MM.1S (cell line): ENCODE measurements at regions not wholly inside any gene's neighbourhood (a gene's known extent, or its start where the extent isn't known, plus 50 kb on each side); places are given as distances from the start of the nearest gene placed in this dataset.

Experiments used
- DNase-seq: peaks from one replicate; pipeline ENCODE4 v3.0.0-alpha.2; 2015
- H2AFZ ChIP-seq: fragments of 300-600 bp; sonication (generic); 2 replicates; pipeline ENCODE4 v1.6.0; 2016; ENCODE audit warnings: antibody characterized with exemption, low read length
- H3F3A ChIP-seq: fragments of 300-600 bp; sonication (generic); 2 replicates; pipeline ENCODE4 v1.6.1; 2016; ENCODE audit warnings: mild to moderate bottlenecking, antibody characterized with exemption, low read length, moderate library complexity, mixed read lengths; ENCODE audit not compliant: insufficient read depth
- H3K27ac ChIP-seq: fragments of 300-600 bp; sonication (generic); 2 replicates; pipeline ENCODE4 v1.5.1; 2016; ENCODE audit warnings: mild to moderate bottlenecking, low read length
- H3K27me3 ChIP-seq: fragments of 300-600 bp; sonication (generic); replicated peaks from 2 replicates; pipeline ENCODE4 v1.6.0; 2016; ENCODE audit warnings: low read length; ENCODE audit not compliant: insufficient read depth
- H3K36me3 ChIP-seq: fragments of 300-600 bp; sonication (generic); replicated peaks from 2 replicates; pipeline ENCODE4 v1.6.1; 2016; ENCODE audit warnings: mild to moderate bottlenecking, low read length, mixed read lengths; ENCODE audit not compliant: insufficient read depth
- H3K4me1 ChIP-seq: fragments of 300-600 bp; sonication (generic); 2 replicates; pipeline ENCODE4 v1.6.1; 2016; ENCODE audit warnings: low read length, mixed read lengths
- H3K4me2 ChIP-seq: fragments of 300-600 bp; sonication (generic); 2 replicates; pipeline ENCODE4 v1.6.0; 2016; ENCODE audit warnings: low read depth, low read length
- H3K4me3 ChIP-seq: fragments of 300-600 bp; sonication (generic); 2 replicates; pipeline ENCODE4 v1.5.1; 2016; ENCODE audit warnings: low read length, mixed read lengths
- H3K79me2 ChIP-seq: fragments of 300-600 bp; sonication (generic); 2 replicates; pipeline ENCODE4 v1.6.1; 2016; ENCODE audit warnings: mixed run types, low read length, mixed read lengths
- H3K9ac ChIP-seq: fragments of 300-600 bp; sonication (generic); 2 replicates; pipeline ENCODE4 v1.6.1; 2016; ENCODE audit warnings: low read length, mixed read lengths
- H3K9me2 ChIP-seq: fragments of 300-600 bp; sonication (generic); replicated peaks from 2 replicates; pipeline ENCODE4 v1.6.1; 2016; ENCODE audit warnings: mild to moderate bottlenecking, low read length, mixed read lengths; ENCODE audit not compliant: insufficient read depth
- H3K9me3 ChIP-seq: fragments of 300-600 bp; sonication (generic); replicated peaks from 2 replicates; pipeline ENCODE4 v1.6.1; 2016; ENCODE audit warnings: mild to moderate bottlenecking, low read length, mixed read lengths; ENCODE audit not compliant: insufficient read depth
- H4K20me1 ChIP-seq: fragments of 300-600 bp; sonication (generic); 2 replicates; pipeline ENCODE4 v1.6.1; 2016; ENCODE audit warnings: mild to moderate bottlenecking, low read length, moderate library complexity, mixed read lengths; ENCODE audit not compliant: insufficient read depth
- EZH2 ChIP-seq: fragments of 300-600 bp; sonication (generic); optimal IDR thresholded peaks from 2 replicates; pipeline ENCODE3; 2017; ENCODE audit warnings: low read depth, mild to moderate bottlenecking, antibody characterized with exemption, low read length, mixed read lengths
- EZH2phosphoT487 ChIP-seq: fragments of 300-600 bp; sonication (generic); IDR thresholded peaks from 2 replicates; pipeline ENCODE4 v1.6.1; 2018; ENCODE audit warnings: antibody characterized with exemption, low read length
- TF ChIP-seq, protein P1 (sequence below): fragments of 300-600 bp; sonication (generic); IDR thresholded peaks from 2 replicates; pipeline ENCODE4 v1.5.1; 2016; ENCODE audit warnings: antibody characterized with exemption, low read length, mixed read lengths

DNA sequence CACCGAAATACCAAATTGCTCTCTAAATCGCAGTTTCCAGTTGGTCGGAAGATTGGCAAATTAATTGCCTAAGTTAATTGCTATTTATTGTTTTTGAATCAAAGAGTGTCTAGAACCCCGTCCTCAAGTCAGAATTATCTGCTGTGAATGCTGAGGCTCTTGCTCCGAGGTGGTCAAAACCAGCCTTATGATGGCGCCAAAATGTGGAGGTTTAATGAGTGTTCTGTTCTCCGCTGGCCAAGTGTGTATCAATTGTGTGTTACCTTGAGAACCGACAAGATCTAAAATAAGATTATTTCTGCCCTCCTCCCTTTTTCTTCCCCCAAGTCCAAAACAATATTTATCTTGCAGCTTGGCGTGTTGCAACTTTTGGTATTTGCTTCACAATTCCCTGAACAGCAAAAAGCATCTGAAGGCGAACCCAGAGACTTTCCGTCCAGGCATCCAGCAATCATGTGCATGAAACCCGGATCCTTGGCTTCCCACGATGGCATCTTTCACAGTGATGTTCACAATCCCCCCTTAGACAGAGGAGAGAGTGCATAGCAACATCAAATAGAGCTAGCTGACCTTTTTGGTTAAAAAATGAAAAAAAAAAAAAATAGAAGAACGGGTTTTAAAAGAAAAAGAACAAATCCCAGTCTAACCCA is 323.0 kb downstream of the MYCN start:
- TF ChIP-seq, protein P1, sequence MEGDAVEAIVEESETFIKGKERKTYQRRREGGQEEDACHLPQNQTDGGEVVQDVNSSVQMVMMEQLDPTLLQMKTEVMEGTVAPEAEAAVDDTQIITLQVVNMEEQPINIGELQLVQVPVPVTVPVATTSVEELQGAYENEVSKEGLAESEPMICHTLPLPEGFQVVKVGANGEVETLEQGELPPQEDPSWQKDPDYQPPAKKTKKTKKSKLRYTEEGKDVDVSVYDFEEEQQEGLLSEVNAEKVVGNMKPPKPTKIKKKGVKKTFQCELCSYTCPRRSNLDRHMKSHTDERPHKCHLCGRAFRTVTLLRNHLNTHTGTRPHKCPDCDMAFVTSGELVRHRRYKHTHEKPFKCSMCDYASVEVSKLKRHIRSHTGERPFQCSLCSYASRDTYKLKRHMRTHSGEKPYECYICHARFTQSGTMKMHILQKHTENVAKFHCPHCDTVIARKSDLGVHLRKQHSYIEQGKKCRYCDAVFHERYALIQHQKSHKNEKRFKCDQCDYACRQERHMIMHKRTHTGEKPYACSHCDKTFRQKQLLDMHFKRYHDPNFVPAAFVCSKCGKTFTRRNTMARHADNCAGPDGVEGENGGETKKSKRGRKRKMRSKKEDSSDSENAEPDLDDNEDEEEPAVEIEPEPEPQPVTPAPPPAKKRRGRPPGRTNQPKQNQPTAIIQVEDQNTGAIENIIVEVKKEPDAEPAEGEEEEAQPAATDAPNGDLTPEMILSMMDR: no peak
- TF ChIP-seq EZH2 (no peak), EZH2phosphoT487 (no peak)

DNA sequence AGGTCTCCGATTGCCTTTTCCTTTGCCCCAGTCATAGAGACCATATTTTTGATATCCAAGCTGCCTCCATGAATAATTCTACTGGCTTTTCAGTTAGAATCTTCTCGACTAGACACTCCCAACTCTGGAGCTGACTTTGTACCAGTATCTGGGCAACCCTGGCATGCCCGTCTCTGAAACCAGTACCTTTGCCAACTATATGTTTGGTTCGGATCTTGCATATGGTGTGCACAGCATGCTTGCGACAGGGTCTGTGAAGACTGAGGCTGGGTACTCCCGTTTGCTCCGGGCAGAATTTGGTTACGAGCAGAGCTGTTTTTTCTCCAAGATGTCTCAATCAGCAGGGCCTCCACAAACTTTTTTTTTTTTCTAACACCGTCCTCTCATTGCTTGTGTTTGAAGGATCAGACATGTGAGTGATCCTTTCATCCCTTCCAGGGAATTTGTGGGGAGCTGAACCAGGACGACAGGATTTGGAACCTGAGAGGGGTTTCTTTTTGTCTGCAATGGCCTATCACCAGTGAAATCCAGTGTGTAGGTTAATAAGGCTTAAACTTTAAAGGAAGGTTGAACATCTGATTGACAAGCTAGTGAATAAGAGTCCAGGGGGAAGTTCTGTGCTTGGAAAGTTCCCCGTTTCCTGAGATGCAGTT is 322.3 kb downstream of the MYCN start:
- H2AFZ ChIP-seq: no peak overlapping the region
- no peak overlapping the region for H3K4me3 ChIP-seq
- no peak for DNase-seq
- no peaks in the 10 kb centered on the region for H4K20me1 ChIP-seq
- no peak overlapping the region for H3K4me2 ChIP-seq
- no peak overlapping the region for H3K9ac ChIP-seq
- no peaks in the 10 kb centered on the region for H3K9me2 ChIP-seq
- H3K27me3 ChIP-seq: no peaks in the 10 kb centered on the region
- TF ChIP-seq EZH2 (no peak), EZH2phosphoT487 (no peak)
- TF ChIP-seq, protein P1: no peak
- H3K36me3 ChIP-seq: no peaks in the 10 kb centered on the region
- no peaks in the 10 kb centered on the region for H3K79me2 ChIP-seq
- H3K9me3 ChIP-seq: no peaks in the 10 kb centered on the region
- H3F3A ChIP-seq: no peaks in the 10 kb centered on the region
- no peak overlapping the region for H3K27ac ChIP-seq
- no peaks in the 10 kb centered on the region for H3K4me1 ChIP-seq

More for the DNA sequence above, 323.0 kb downstream of the MYCN start:
- H3K4me2 ChIP-seq: no peak overlapping the region
- H2AFZ ChIP-seq: no peak overlapping the region
- H4K20me1 ChIP-seq: no peaks in the 10 kb centered on the region
- H3K27ac ChIP-seq: no peak overlapping the region
- H3K4me1 ChIP-seq: no peaks in the 10 kb centered on the region
- H3K79me2 ChIP-seq: no peaks in the 10 kb centered on the region
- no peaks in the 10 kb centered on the region for H3F3A ChIP-seq
- H3K9me2 ChIP-seq: no peaks in the 10 kb centered on the region
- no peak overlapping the region for H3K4me3 ChIP-seq
- no peaks in the 10 kb centered on the region for H3K9me3 ChIP-seq
- no peaks in the 10 kb centered on the region for H3K27me3 ChIP-seq
- no peak for DNase-seq
- H3K36me3 ChIP-seq: no peaks in the 10 kb centered on the region
- H3K9ac ChIP-seq: no peak overlapping the region

DNA sequence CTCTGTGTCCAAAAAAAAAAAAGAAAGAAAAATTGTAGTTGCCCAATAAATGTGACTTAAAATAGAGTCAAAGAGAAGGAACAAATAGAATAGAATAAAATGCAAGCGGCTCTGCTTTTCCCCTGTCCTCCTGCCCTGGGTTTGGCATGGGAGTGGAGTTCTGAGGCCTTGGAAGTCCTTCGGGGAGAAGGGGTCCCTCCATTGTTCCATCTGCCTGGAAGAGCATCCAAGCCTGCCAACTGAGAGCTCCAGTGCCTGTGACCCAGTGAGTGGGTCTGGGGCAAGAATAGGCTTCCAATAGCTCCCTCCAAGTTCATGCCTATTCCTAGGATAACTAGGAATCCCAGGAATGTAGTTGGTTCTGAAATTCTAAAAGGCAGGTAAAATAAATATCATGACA is 321.4 kb downstream of the MYCN start:
- Histone ChIP-seq H3K27me3 (no peaks in the 10 kb centered on the region), H3K9me2 (no peaks in the 10 kb centered on the region), H3F3A (no peaks in the 10 kb centered on the region), H3K36me3 (no peaks in the 10 kb centered on the region), H3K9me3 (no peaks in the 10 kb centered on the region), H3K4me2 (no peak overlapping the region), H4K20me1 (no peaks in the 10 kb centered on the region), H3K27ac (no peak overlapping the region), H3K9ac (no peak overlapping the region), H3K4me1 (no peaks in the 10 kb centered on the region), H2AFZ (no peak overlapping the region), H3K4me3 (no peak overlapping the region), H3K79me2 (no peaks in the 10 kb centered on the region)
- TF ChIP-seq EZH2phosphoT487 (no peak), EZH2 (no peak)
- TF ChIP-seq, protein P1: no peak
- DNase-seq: no peak
